WTC11 (cell line): ENCODE measurements at regions not wholly inside any gene's neighbourhood (a gene's known extent, or its start where the extent isn't known, plus 50 kb on each side); places are given as distances from the start of the nearest gene placed in this dataset.

ENCODE experiments used
- CTCF ChIP-seq: fragments of 200-600 bp; IDR thresholded peaks from 2 replicates; pipeline ENCODE4 v1.8.0; 2022; ENCODE audit warnings: antibody characterized with exemption
- EMX1 ChIP-seq: fragments of 250-450 bp; sonication (Bioruptor Pico); IDR thresholded peaks from 2 replicates; pipeline ENCODE4 v1.8.0; 2021; ENCODE audit warnings: mild to moderate bottlenecking
- FOXK1 ChIP-seq: sonication (generic); formaldehyde crosslinking; IDR thresholded peaks from 2 replicates; pipeline ENCODE4 v1.8.0; 2022; ENCODE audit warnings: mild to moderate bottlenecking, moderate library complexity, missing genetic modification reagents
- FOXP4 ChIP-seq: sonication (generic); formaldehyde crosslinking; IDR thresholded peaks from 2 replicates; pipeline ENCODE4 v1.8.0; 2022; ENCODE audit warnings: mild to moderate bottlenecking, missing genetic modification reagents
- GTF2I ChIP-seq: fragments of 250-450 bp; sonication (Bioruptor Pico); conservative IDR thresholded peaks from 2 replicates; pipeline ENCODE4 v1.4.0; 2021; ENCODE audit warnings: mild to moderate bottlenecking
- IRF1 ChIP-seq: sonication (generic); formaldehyde crosslinking; IDR thresholded peaks from 2 replicates; pipeline ENCODE4 v1.8.0; 2023; ENCODE audit warnings: missing genetic modification reagents
- MAX ChIP-seq: sonication (generic); formaldehyde crosslinking; IDR thresholded peaks from 2 replicates; pipeline ENCODE4 v1.8.0; 2022; ENCODE audit warnings: mild to moderate bottlenecking, missing genetic modification reagents
- NR3C1 ChIP-seq: sonication (generic); formaldehyde crosslinking; conservative IDR thresholded peaks from 2 replicates; pipeline ENCODE4 v1.8.1; 2023; ENCODE audit warnings: low read depth, mild to moderate bottlenecking, missing genetic modification reagents
- PREB ChIP-seq: sonication (generic); formaldehyde crosslinking; IDR thresholded peaks from 2 replicates; pipeline ENCODE4 v1.8.1; 2022; ENCODE audit warnings: mild to moderate bottlenecking, missing genetic modification reagents, moderate library complexity, borderline replicate concordance
- TEAD4 ChIP-seq: sonication (generic); formaldehyde crosslinking; IDR thresholded peaks from 2 replicates; pipeline ENCODE4 v1.8.0; 2022; ENCODE audit warnings: mild to moderate bottlenecking, missing genetic modification reagents
- USF2 ChIP-seq: sonication (generic); formaldehyde crosslinking; IDR thresholded peaks from 2 replicates; pipeline ENCODE4 v1.8.1; 2023; ENCODE audit warnings: mild to moderate bottlenecking, missing genetic modification reagents, moderate library complexity
- ZNF263 ChIP-seq: sonication (generic); formaldehyde crosslinking; IDR thresholded peaks from 2 replicates; pipeline ENCODE4 v1.8.1; 2022; ENCODE audit warnings: low read depth, mild to moderate bottlenecking, moderate library complexity, missing genetic modification reagents
- ZNF317 ChIP-seq: sonication (generic); formaldehyde crosslinking; IDR thresholded peaks from 2 replicates; pipeline ENCODE4 v1.8.1; 2023; ENCODE audit warnings: low read depth, mild to moderate bottlenecking, moderate library complexity, missing genetic modification reagents, borderline replicate concordance

GRCh38 chr2:241991299-241991698 lies 121.8 kb downstream of the RTP5 start:
- no peak for TF ChIP-seq CTCF
- no peak for TF ChIP-seq ZNF317
- no peak for TF ChIP-seq NR3C1 (CRISPR knock-in tag)
- no peak for TF ChIP-seq PREB
- TF ChIP-seq MAX (CRISPR knock-in tag), result no peak
- no peak for TF ChIP-seq EMX1 (CRISPR knock-in tag)
- TF ChIP-seq USF2 (CRISPR knock-in tag), result no peak
- no peak for TF ChIP-seq TEAD4
- TF ChIP-seq GTF2I (CRISPR knock-in tag), result no peak
- TF ChIP-seq IRF1 (CRISPR knock-in tag), result no peak
- TF ChIP-seq FOXP4, result no peak
- TF ChIP-seq ZNF263 (CRISPR knock-in tag), result no peak
- no peak for TF ChIP-seq FOXK1 (CRISPR knock-in tag)
